Sigmoid colon (tissue), 4 donors: ENCODE measurements at regions not wholly inside any gene's neighbourhood (a gene's known extent, or its start where the extent isn't known, plus 50 kb on each side); places are given as distances from the start of the nearest gene placed in this dataset.

Source experiments
- CTCF ChIP-seq, 4 experiments: fragments of 450-650 bp in 3 of 4; fragments of 200-600 bp in 1 of 4; IDR thresholded peaks; one replicate each; pipeline ENCODE4 v1.5.1; 2016 to 2019; ENCODE audit warnings: antibody characterized with exemption in 4 of 4, mild to moderate bottlenecking in 3 of 4, moderate library complexity in 2 of 4
- POLR2A ChIP-seq, 2 donors: fragments of 450-650 bp; IDR thresholded peaks; one replicate each; pipeline ENCODE4 v1.6.1; 2016; ENCODE audit warnings: antibody characterized with exemption in 2 of 2, mild to moderate bottlenecking in 2 of 2, moderate library complexity in 2 of 2
- POLR2AphosphoS5 ChIP-seq, 4 donors: sonication (generic); formaldehyde crosslinking; IDR thresholded peaks; one replicate each; pipeline ENCODE4 v1.6.1; 2017; ENCODE audit warnings: antibody characterized with exemption in 4 of 4

GRCh38 chr4:74656596-74656995 is 137.7 kb downstream of the BTC start:
- TF ChIP-seq CTCF (IDR thresholded peaks at IDR 0.05) (no peak), POLR2AphosphoS5 (IDR thresholded peaks at IDR 0.05) (no peak), POLR2A (IDR thresholded peaks at IDR 0.05) (no peak)
